Femur (tissue), 1 donor: ENCODE measurements at regions not wholly inside any gene's neighbourhood (a gene's known extent, or its start where the extent isn't known, plus 50 kb on each side); places are given as distances from the start of the nearest gene placed in this dataset.
A peak's percentile ranks its signal among the peaks of the same experiment; 100 is the strongest.

Experiments
- DNase-seq: peaks from one replicate; pipeline ENCODE4 v3.0.0-alpha.2; 2017

- no peak for DNase-seq
These were observed 51.0 kb upstream of the EGFLAM start for GRCh38 chr5:38207343-38207742.

GRCh38 chr5:38202741-38203140, 55.6 kb upstream of the EGFLAM start:
- no peak for DNase-seq

GRCh38 chr5:38200872-38201557, 57.3 kb upstream of the EGFLAM start:
- DNase-seq, result no peak

GRCh38 chr5:38197118-38197517, 61.2 kb upstream of the EGFLAM start:
- DNase-seq, result no peak

GRCh38 chr5:38193015-38193581, 65.3 kb upstream of the EGFLAM start:
- peak; percentile 78 for DNase-seq

GRCh38 chr5:38191693-38192092, 66.7 kb upstream of the EGFLAM start:
- no peak for DNase-seq

GRCh38 chr5:38190111-38190510, 68.2 kb upstream of the EGFLAM start:
- no peak for DNase-seq

GRCh38 chr5:38189081-38189504, 69.3 kb upstream of the EGFLAM start:
- no peak for DNase-seq

GRCh38 chr5:38188591-38188990, 69.8 kb upstream of the EGFLAM start:
- DNase-seq, result no peak

- no peak for DNase-seq
These were observed 70.8 kb upstream of the EGFLAM start for GRCh38 chr5:38187532-38187931.

- no peak for DNase-seq
These were observed 73.7 kb upstream of the EGFLAM start for GRCh38 chr5:38184627-38185026.

- no peak for DNase-seq
These were observed 75.4 kb upstream of the EGFLAM start for GRCh38 chr5:38182991-38183390.

GRCh38 chr5:38168029-38168428, 90.3 kb upstream of the EGFLAM start:
- no peak for DNase-seq

- peak; percentile 64 for DNase-seq
These were observed 90.8 kb upstream of the EGFLAM start for GRCh38 chr5:38167562-38167996.

- DNase-seq, result no peak
These were observed 91.5 kb upstream of the EGFLAM start for GRCh38 chr5:38166832-38167231.

- no peak for DNase-seq
These were observed 92.9 kb upstream of the EGFLAM start for GRCh38 chr5:38165435-38165834.

GRCh38 chr5:38164776-38165399, 93.5 kb upstream of the EGFLAM start:
- DNase-seq, result no peak

GRCh38 chr5:38163636-38164237, 94.6 kb upstream of the EGFLAM start:
- no peak for DNase-seq

- DNase-seq, result no peak
These were observed 95.7 kb upstream of the EGFLAM start for GRCh38 chr5:38162625-38163024.

- DNase-seq, result no peak
These were observed 101.3 kb upstream of the EGFLAM start for GRCh38 chr5:38157024-38157423.

- DNase-seq, result no peak
These were observed 103.6 kb upstream of the EGFLAM start for GRCh38 chr5:38154615-38155204.

GRCh38 chr5:38151878-38152277, 106.5 kb upstream of the EGFLAM start:
- DNase-seq, result no peak

GRCh38 chr5:38149815-38150195, 108.6 kb upstream of the EGFLAM start:
- DNase-seq, result no peak
